HEK293 (cell line): ENCODE measurements at regions not wholly inside any gene's neighbourhood (a gene's known extent, or its start where the extent isn't known, plus 50 kb on each side); places are given as distances from the start of the nearest gene placed in this dataset.

ENCODE experiments used
- CTCF ChIA-PET: fragments of 350-600 bp; formaldehyde crosslinking; extraction: SDS; loops from one replicate; lab custom pipeline; 2021; ENCODE audit warnings: antibody characterized with exemption; lab: Yijun Ruan, JAX
- POLR2A ChIA-PET: fragments of 300-600 bp; formaldehyde crosslinking; extraction: SDS; loops from one replicate; lab custom pipeline; 2020; ENCODE audit warnings: antibody characterized with exemption, inconsistent platforms; lab: Yijun Ruan, JAX
- H3K27ac ChIP-seq: fragments of 200-500 bp; sonication (Bioruptor generic); 2 replicates; pipeline ENCODE4 v1.5.1; 2014; ENCODE audit warnings: low read depth, low read length, control low read depth, inconsistent platforms; ENCODE audit errors: extremely low read depth
- H3K36me3 ChIP-seq, 2 experiments: fragments of 200-500 bp in 1 of 2; sonication (Bioruptor generic) in 1 of 2; 1 replicate in 1 of 2; 2 replicates in 1 of 2; pipeline ENCODE4 v1.5.1; 2014 to 2017; ENCODE audit warnings: inconsistent platforms in 2 of 2, low read length in 2 of 2; ENCODE audit not compliant: control insufficient read depth in 2 of 2, insufficient read depth in 1 of 2
- H3K4me1 ChIP-seq: fragments of 200-500 bp; sonication (Bioruptor generic); 2 replicates; pipeline ENCODE4 v1.5.1; 2014; ENCODE audit warnings: mild to moderate bottlenecking, low read length, inconsistent platforms; ENCODE audit not compliant: control insufficient read depth, insufficient read depth
- H3K4me3 ChIP-seq: 2 replicates; pipeline ENCODE4 v1.5.1; 2011; ENCODE audit warnings: low read depth, mild to moderate bottlenecking, control low read depth, low read length, moderate library complexity
- H3K9me3 ChIP-seq: fragments of 200-500 bp; sonication (Bioruptor generic); 2 replicates; pipeline ENCODE4 v1.5.1; 2014; ENCODE audit warnings: low read depth, low read length, inconsistent platforms; ENCODE audit not compliant: control insufficient read depth, insufficient read depth
- EGR2 ChIP-seq: fragments of 450-650 bp; formaldehyde crosslinking; IDR thresholded peaks from 2 replicates; pipeline ENCODE4 v1.5.1; 2016; ENCODE audit warnings: low read depth, missing biosample characterization, missing genetic modification characterization
- GLI2 ChIP-seq: fragments of 450-650 bp; formaldehyde crosslinking; IDR thresholded peaks from 2 replicates; pipeline ENCODE4; 2017; ENCODE audit warnings: missing biosample characterization, missing genetic modification characterization, low read depth, borderline replicate concordance
- GLIS1 ChIP-seq: fragments of 450-650 bp; formaldehyde crosslinking; IDR thresholded peaks from 2 replicates; pipeline ENCODE4 v1.5.1; 2016; ENCODE audit warnings: missing biosample characterization, missing genetic modification characterization
- HOXD13 ChIP-seq: sonication (generic); formaldehyde crosslinking; IDR thresholded peaks from 2 replicates; pipeline ENCODE4 v1.8.0; 2022; ENCODE audit warnings: missing genetic modification reagents, borderline replicate concordance
- IKZF3 ChIP-seq: fragments of 450-650 bp; IDR thresholded peaks from 2 replicates; pipeline ENCODE4 v1.5.0; 2018; ENCODE audit warnings: missing biosample characterization, mild to moderate bottlenecking, missing genetic modification characterization, moderate library complexity
- PATZ1 ChIP-seq: fragments of 450-650 bp; formaldehyde crosslinking; IDR thresholded peaks from 2 replicates; pipeline ENCODE4 v1.5.1; 2016; ENCODE audit warnings: missing biosample characterization, missing genetic modification characterization
- PRDM10 ChIP-seq: fragments of 450-650 bp; formaldehyde crosslinking; IDR thresholded peaks from 2 replicates; pipeline ENCODE4 v1.5.1; 2016; ENCODE audit warnings: missing biosample characterization, missing genetic modification characterization
- YY1 ChIP-seq: fragments of 450-650 bp; formaldehyde crosslinking; IDR thresholded peaks from 2 replicates; pipeline ENCODE4 v1.5.1; 2018; ENCODE audit warnings: missing biosample characterization, missing genetic modification characterization
- ZBTB17 ChIP-seq: fragments of 450-650 bp; formaldehyde crosslinking; IDR thresholded peaks from 2 replicates; pipeline ENCODE4 v1.5.1; 2016; ENCODE audit warnings: missing biosample characterization, missing genetic modification characterization
- ZBTB8A ChIP-seq: fragments of 450-650 bp; formaldehyde crosslinking; IDR thresholded peaks from 2 replicates; pipeline ENCODE4 v1.5.1; 2016; ENCODE audit warnings: missing biosample characterization, missing genetic modification characterization
- ZEB2 ChIP-seq: fragments of 450-650 bp; formaldehyde crosslinking; IDR thresholded peaks from 2 replicates; pipeline ENCODE4 v1.5.1; 2016; ENCODE audit warnings: missing biosample characterization, missing genetic modification characterization
- ZNF146 ChIP-seq: fragments of 450-650 bp; formaldehyde crosslinking; IDR thresholded peaks from 2 replicates; pipeline ENCODE4 v1.5.1; 2016; ENCODE audit warnings: missing biosample characterization, missing genetic modification characterization
- ZNF169 ChIP-seq: fragments of 450-650 bp; formaldehyde crosslinking; IDR thresholded peaks from 2 replicates; pipeline ENCODE4 v1.5.1; 2016; ENCODE audit warnings: missing biosample characterization, missing genetic modification characterization
- ZNF2 ChIP-seq: fragments of 450-650 bp; formaldehyde crosslinking; IDR thresholded peaks from 2 replicates; pipeline ENCODE4 v1.5.1; 2016; ENCODE audit warnings: missing biosample characterization, missing genetic modification characterization
- ZNF248 ChIP-seq: fragments of 450-650 bp; formaldehyde crosslinking; IDR thresholded peaks from 2 replicates; pipeline ENCODE4 v1.5.1; 2017; ENCODE audit warnings: missing biosample characterization, missing genetic modification characterization
- ZNF335 ChIP-seq: fragments of 450-650 bp; formaldehyde crosslinking; conservative IDR thresholded peaks from 2 replicates; pipeline ENCODE4 v1.5.1; 2016; ENCODE audit warnings: missing biosample characterization, missing genetic modification characterization
- ZNF341 ChIP-seq: fragments of 450-650 bp; formaldehyde crosslinking; IDR thresholded peaks from 2 replicates; pipeline ENCODE4; 2016; ENCODE audit warnings: low read depth, missing biosample characterization, missing genetic modification characterization
- ZNF366 ChIP-seq: fragments of 450-650 bp; formaldehyde crosslinking; conservative IDR thresholded peaks from 2 replicates; pipeline ENCODE4 v1.5.1; 2016; ENCODE audit warnings: missing biosample characterization, missing genetic modification characterization
- ZNF529 ChIP-seq: fragments of 450-650 bp; formaldehyde crosslinking; IDR thresholded peaks from 2 replicates; pipeline ENCODE4 v1.5.1; 2017; ENCODE audit warnings: missing genetic modification characterization, missing biosample characterization; ENCODE audit not compliant: insufficient replicate concordance
- ZNF544 ChIP-seq: fragments of 450-650 bp; formaldehyde crosslinking; IDR thresholded peaks from 2 replicates; pipeline ENCODE4 v1.5.0; 2017; ENCODE audit warnings: missing biosample characterization, missing genetic modification characterization
- ZNF580 ChIP-seq: fragments of 450-650 bp; formaldehyde crosslinking; IDR thresholded peaks from 2 replicates; pipeline ENCODE4 v1.5.1; 2016; ENCODE audit warnings: missing biosample characterization, missing genetic modification characterization
- ZNF626 ChIP-seq: fragments of 450-650 bp; sonication (Bioruptor Pico); formaldehyde crosslinking; IDR thresholded peaks from 2 replicates; pipeline ENCODE4 v1.5.1; 2018; ENCODE audit warnings: missing biosample characterization, missing genetic modification characterization, inconsistent platforms
- ZNF704 ChIP-seq: fragments of 450-650 bp; formaldehyde crosslinking; IDR thresholded peaks from 2 replicates; pipeline ENCODE4 v1.5.1; 2016; ENCODE audit warnings: missing biosample characterization, missing genetic modification characterization
- ZNF777 ChIP-seq: fragments of 450-650 bp; formaldehyde crosslinking; IDR thresholded peaks from 2 replicates; pipeline ENCODE4 v1.5.1; 2017; ENCODE audit warnings: missing biosample characterization, missing genetic modification characterization, borderline replicate concordance

- TF ChIP-seq ZNF580 (tag by site-specific recombination), result no peak
- no peak for TF ChIP-seq ZNF704
- TF ChIP-seq PATZ1 (tag by site-specific recombination), result peak; percentile 54
- TF ChIP-seq, all 188 proteins: peak for 14
These were observed 155.5 kb upstream of the LYZL2 start (continued) for GRCh38 chr10:30784897-30785605.

GRCh38 chr10:30784524-30784896 lies 155.0 kb upstream of the LYZL2 start:
- CTCF ChIA-PET, result interaction anchor here (0.5 to 2.0 kb wide), 13 partner anchors 10 to 1329 kb away, joined by 3 to 9 read pairs (median 3); partner anchors contain the start of gene ZNF438
- no peaks in the 10 kb centered on the region for H3K36me3 ChIP-seq
- no peaks in the 10 kb centered on the region for H3K4me1 ChIP-seq
- peak overlapping the region; percentile 33 for H3K4me3 ChIP-seq
- 0 out of 2 replicates have a peak, but pooled peaks have one; percentile 0 for TF ChIP-seq ZNF335 (tag by site-specific recombination)
- TF ChIP-seq ZNF529, result no peak
- no peak for TF ChIP-seq ZNF777 (tag by site-specific recombination)
- TF ChIP-seq GLI2 (tag by site-specific recombination), result no peak
- TF ChIP-seq, all 188 proteins: peak for 1
- no peak overlapping the region; the same call in 1 of the 2 replicates for H3K27ac ChIP-seq
- no peaks in the 10 kb centered on the region for H3K9me3 ChIP-seq
- POLR2A ChIA-PET, result interaction anchor here (0.7 to 0.9 kb wide), 2 partner anchors 706 to 981 kb away, joined by 3 to 7 read pairs; no protein-coding TSS in a partner anchor

- ChIA-PET POLR2A (interaction anchor here (0.9 kb wide), 1 partner anchor 707 kb away, joined by 3 read pairs; no protein-coding TSS in a partner anchor), CTCF (interaction anchor here (0.7 to 2.0 kb wide), 19 partner anchors 10 to 1329 kb away, joined by 3 to 8 read pairs (median 4); partner anchors contain the start of gene ZNF438)
- Histone ChIP-seq H3K27ac (no peak overlapping the region), H3K9me3 (no peaks in the 10 kb centered on the region), H3K4me1 (no peaks in the 10 kb centered on the region), H3K36me3 (no peaks in the 10 kb centered on the region), H3K4me3 (no peak overlapping the region)
- TF ChIP-seq ZEB2 (tag by site-specific recombination) (0 out of 2 replicates have a peak, but pooled peaks have one; percentile 21), ZNF341 (0 out of 2 replicates have a peak, but pooled peaks have one; percentile 27), ZNF626 (tag by site-specific recombination) (no peak), HOXD13 (CRISPR knock-in tag) (no peak), YY1 (tag by site-specific recombination) (no peak), ZNF169 (tag by site-specific recombination) (no peak), GLIS1 (tag by site-specific recombination) (peak; percentile 69), EGR2 (tag by site-specific recombination) (peak; percentile 68; the same call in 1 of the 2 replicates), ZBTB8A (peak; percentile 24; the same call in 1 of the 2 replicates), ZNF146 (tag by site-specific recombination) (no peak), ZNF366 (no peak), IKZF3 (tag by site-specific recombination) (peak; percentile 64), ZBTB17 (tag by site-specific recombination) (peak; percentile 45; the same call in 1 of the 2 replicates), ZNF2 (peak; percentile 72; the same call in 1 of the 2 replicates), ZNF544 (tag by site-specific recombination) (no peak), PRDM10 (tag by site-specific recombination) (peak; percentile 64; the same call in 1 of the 2 replicates), ZNF248 (tag by site-specific recombination) (no peak)
These were observed 154.5 kb upstream of the LYZL2 start for GRCh38 chr10:30783939-30784501.
